Muscle of leg (tissue), 3 donors: ENCODE measurements at regions not wholly inside any gene's neighbourhood (a gene's known extent, or its start where the extent isn't known, plus 50 kb on each side); places are given as distances from the start of the nearest gene placed in this dataset.

ENCODE experiments used
- DNase-seq: peaks from one replicate; pipeline ENCODE4 v3.0.0; 2013
- H3K27ac ChIP-seq: one replicate; pipeline ENCODE4 v1.5.1; 2013; ENCODE audit warnings: mild to moderate bottlenecking, low read length, control low read depth
- H3K27me3 ChIP-seq: one replicate; pipeline ENCODE4 v1.6.1; 2013; ENCODE audit warnings: low read length; ENCODE audit not compliant: control insufficient read depth, insufficient read depth
- H3K36me3 ChIP-seq: one replicate; pipeline ENCODE4 v1.6.1; 2013; ENCODE audit warnings: low read length; ENCODE audit not compliant: control insufficient read depth, insufficient read depth
- H3K4me1 ChIP-seq: one replicate; pipeline ENCODE4 v1.6.1; 2013; ENCODE audit warnings: low read length; ENCODE audit not compliant: control insufficient read depth, insufficient read depth
- H3K4me3 ChIP-seq: one replicate; pipeline ENCODE4 v1.5.1; 2013; ENCODE audit warnings: low read length, control low read depth
- H3K9me3 ChIP-seq: replicated peaks from 2 replicates; pipeline ENCODE4 v1.6.1; 2013; ENCODE audit warnings: low read depth, low read length; ENCODE audit not compliant: control insufficient read depth
- WGBS: methylation state at CpG from one replicate; pipeline ENCODE4 v1.1.5; 2013; ENCODE audit warnings: missing lambda C conversion rate; ENCODE audit not compliant: insufficient coverage; 5-methylcytosine and 5-hydroxymethylcytosine counted together

DNA sequence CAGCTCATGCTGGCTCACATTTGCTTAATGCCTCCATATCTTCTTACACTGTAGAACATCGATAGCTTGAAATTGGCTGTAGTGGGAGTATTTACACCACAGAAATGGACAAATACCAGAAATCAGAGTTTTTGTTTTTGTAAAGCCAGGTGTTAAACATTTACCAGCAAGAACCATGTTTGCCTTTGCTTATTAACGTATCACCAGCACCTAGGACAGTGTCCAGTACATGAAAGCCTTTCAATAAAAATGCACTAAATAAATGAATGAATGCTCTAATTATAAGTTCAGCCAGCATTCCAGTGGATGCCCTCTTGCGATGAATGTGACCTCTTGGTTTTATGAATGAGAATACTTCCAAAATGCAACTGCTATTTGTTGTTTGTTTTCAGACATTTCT lies 140.4 kb upstream of the VLDLR start:
- no CpG with 5 or more reads among the region's 3 CpGs for WGBS
- H3K27me3 ChIP-seq, result no peaks in the 10 kb centered on the region
- no peak overlapping the region for H3K27ac ChIP-seq
- no peak for DNase-seq
- no peaks in the 10 kb centered on the region for H3K4me1 ChIP-seq
- H3K9me3 ChIP-seq, result no peaks in the 10 kb centered on the region
- no peaks in the 10 kb centered on the region for H3K36me3 ChIP-seq
- H3K4me3 ChIP-seq, result no peak overlapping the region

DNA sequence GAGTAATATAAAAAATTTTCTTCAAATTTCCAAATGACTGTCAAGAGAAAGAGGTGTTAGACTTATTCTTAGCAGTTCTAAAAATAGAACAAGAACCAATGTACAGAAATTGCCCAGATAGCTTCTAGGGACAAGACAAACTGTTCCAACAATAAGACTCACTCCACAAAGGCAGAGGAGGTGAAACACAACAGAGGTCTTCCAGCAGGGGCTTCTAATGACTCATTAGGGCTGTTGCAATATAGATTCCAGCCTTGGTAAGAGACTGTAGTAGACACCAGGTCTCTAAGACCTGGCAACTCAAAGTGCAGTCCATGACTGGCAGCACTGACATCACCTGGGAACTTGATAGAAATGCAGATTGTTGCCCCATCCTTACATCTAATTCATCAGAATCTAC lies 134.6 kb upstream of the VLDLR start:
- Histone ChIP-seq H3K9me3 (no peaks in the 10 kb centered on the region), H3K27ac (no peak overlapping the region), H3K4me3 (no peak overlapping the region), H3K4me1 (peaks cover 2% of the 10 kb centered on the region), H3K27me3 (no peaks in the 10 kb centered on the region), H3K36me3 (no peaks in the 10 kb centered on the region)
- no peak for DNase-seq

DNA sequence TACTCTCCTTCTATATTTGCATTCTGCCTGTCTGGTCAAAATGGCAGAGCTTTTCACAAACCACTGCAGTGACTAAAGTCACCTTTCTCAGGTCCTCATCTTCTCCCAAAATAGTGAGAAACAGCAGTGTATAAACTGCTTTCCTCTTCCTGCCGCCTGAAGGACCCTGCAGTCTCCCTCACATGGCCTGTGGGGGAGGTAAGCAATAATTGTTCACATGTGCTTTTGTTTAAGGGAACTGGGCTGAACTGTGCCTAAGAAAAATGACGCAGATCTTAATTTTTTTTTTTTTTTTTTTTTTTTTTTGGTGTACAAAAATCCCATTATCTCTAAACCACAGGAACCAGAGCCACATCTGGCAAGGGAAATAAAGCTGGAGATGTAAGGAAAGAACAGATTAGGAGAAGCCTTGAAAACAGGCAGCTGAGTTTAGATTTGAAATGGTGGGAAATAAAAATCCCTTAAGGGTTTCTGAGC lies 131.7 kb upstream of the VLDLR start:
- no CpG with 5 or more reads among the region's 2 CpGs for WGBS
- no peaks in the 10 kb centered on the region for H3K36me3 ChIP-seq
- peak overlapping the region; percentile 38 for H3K27ac ChIP-seq
- H3K4me1 ChIP-seq, result peaks cover 2% of the 10 kb centered on the region
- no peaks in the 10 kb centered on the region for H3K27me3 ChIP-seq
- no peak overlapping the region for H3K4me3 ChIP-seq
- DNase-seq, result peak; percentile 85
- H3K9me3 ChIP-seq, result no peaks in the 10 kb centered on the region

DNA sequence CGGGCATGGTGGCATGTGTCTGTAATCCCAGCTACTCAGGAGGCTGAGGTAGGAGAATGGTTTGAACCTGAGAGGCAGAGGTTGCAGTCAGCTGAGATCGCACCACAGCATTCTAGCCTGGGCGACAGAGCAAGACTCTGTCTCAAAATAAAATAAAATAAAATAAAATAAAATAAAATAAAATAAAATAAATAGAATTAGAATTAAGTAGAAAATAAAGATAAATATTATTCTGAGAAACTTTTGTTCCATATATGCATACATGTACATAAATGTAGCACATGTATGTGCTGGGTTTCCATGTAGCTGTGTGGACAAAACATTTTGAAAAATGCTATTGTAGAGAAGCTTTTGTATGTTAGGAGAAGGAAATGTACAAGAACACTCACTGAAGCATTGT lies 129.4 kb upstream of the VLDLR start:
- Histone ChIP-seq H3K27ac (no peak overlapping the region), H3K4me1 (peaks cover 2% of the 10 kb centered on the region), H3K36me3 (no peaks in the 10 kb centered on the region), H3K27me3 (no peaks in the 10 kb centered on the region), H3K4me3 (no peak overlapping the region), H3K9me3 (no peaks in the 10 kb centered on the region)
- no peak for DNase-seq
- WGBS, result no CpG with 5 or more reads among the region's 3 CpGs

DNA sequence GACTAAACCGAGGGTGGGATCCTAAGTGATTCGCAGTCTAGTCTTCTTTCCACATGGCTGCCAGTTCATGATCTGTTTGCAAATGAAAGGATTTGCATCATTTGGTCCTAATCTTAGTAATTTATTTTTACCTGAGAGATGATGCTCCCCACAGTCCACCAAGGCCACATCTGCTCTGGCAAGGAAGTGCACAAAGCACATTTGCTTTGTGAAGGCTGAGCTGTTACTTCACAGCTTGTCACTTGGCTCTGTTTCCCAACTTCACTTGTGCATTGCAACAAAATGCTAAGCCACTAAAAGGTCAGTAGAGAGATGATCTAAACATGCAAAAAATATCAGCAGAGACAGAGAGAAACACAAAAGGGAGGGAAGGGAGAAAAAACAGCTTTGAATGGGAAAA lies 128.5 kb upstream of the VLDLR start:
- Histone ChIP-seq H3K36me3 (no peaks in the 10 kb centered on the region), H3K9me3 (no peaks in the 10 kb centered on the region), H3K27me3 (no peaks in the 10 kb centered on the region), H3K4me1 (peaks cover 2% of the 10 kb centered on the region), H3K27ac (no peak overlapping the region), H3K4me3 (no peak overlapping the region)
- no CpG with 5 or more reads among the region's 2 CpGs for WGBS
- peak; percentile 93 for DNase-seq

DNA sequence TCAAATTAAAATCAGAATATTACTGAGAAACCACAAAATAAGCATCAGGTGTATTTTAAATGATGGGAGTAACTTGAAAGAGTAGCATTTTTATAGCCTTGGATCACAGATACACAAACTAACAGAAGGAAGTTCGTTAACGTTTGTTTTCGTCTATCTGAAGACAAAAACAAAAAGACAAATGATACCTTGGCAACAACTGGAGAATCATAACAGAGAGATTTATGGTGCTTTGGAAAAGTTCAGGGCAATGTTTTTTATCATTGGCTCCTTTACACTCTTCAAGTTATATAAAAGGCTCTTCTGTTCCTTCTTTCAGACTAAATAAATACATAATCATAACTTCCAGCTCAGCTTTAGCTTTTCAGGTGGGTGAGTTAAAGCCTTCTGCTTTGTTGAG lies 128.1 kb upstream of the VLDLR start:
- WGBS, result no CpG with 5 or more reads among the region's 3 CpGs
- no peaks in the 10 kb centered on the region for H3K27me3 ChIP-seq
- H3K27ac ChIP-seq, result peak overlapping the region; percentile 9
- H3K36me3 ChIP-seq, result no peaks in the 10 kb centered on the region
- peaks cover 2% of the 10 kb centered on the region for H3K4me1 ChIP-seq
- no peak overlapping the region for H3K4me3 ChIP-seq
- peak; percentile 53 for DNase-seq
- H3K9me3 ChIP-seq, result no peaks in the 10 kb centered on the region

DNA sequence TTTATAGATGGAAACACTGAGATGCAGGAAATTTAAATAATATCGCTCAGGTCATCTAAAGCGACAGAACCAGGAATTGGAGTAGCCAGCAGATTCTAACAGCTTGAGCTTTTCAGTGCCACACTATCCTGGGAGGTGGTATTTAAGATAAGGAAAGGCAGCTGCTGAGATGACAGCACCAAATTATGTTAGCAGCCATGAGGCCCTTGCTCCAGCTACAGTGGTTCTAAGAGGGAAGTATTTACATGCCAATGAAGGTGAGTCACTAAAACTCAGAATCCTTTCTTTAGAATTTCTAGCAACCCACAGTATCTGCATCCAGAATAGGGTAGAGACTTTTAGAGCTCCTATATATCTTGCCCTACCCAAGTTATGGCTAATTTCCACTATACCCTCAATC lies 127.0 kb upstream of the VLDLR start:
- no peaks in the 10 kb centered on the region for H3K27me3 ChIP-seq
- WGBS, result 94% methylated on average over 2 of the region's 2 CpGs
- H3K36me3 ChIP-seq, result no peaks in the 10 kb centered on the region
- peaks cover 2% of the 10 kb centered on the region for H3K4me1 ChIP-seq
- H3K27ac ChIP-seq, result no peak overlapping the region
- H3K4me3 ChIP-seq, result no peak overlapping the region
- no peaks in the 10 kb centered on the region for H3K9me3 ChIP-seq
- DNase-seq, result no peak

DNA sequence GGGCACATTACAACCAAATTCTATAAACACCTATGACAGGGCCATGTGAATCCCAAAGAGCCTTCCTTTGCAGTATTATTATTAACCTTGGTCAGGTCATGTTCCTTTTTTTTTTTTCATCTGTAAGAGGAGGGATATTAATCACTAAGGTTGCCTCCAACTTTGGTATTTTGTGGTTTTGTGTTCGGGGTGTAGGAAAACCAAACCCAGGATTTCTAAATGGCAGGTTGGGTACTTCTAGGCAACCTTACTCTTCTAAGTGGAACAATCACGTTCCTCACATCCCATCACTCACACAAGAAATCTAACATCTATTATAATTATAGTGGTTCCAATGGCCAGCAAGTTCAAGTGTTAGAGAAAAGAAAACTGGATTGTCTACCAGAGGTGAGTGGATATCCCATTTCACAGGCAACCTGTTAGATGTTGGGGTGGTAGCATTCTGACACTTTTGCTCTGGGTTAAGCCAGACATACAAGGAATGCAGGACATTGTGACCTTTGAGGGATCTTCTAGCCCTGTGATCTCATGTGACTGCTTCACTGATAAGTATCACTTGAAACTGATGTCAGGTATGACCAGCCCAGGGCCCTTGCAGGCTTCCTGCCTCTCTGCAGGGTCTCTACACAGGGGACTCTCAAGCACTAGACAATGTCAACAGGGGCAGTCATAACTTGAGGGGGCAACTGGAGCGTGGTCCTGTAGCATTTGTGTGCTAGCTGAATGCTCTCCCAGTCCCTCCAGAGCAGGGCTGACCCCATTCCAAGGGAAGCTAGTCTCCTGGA lies 126.2 kb upstream of the VLDLR start:
- no peaks in the 10 kb centered on the region for H3K27me3 ChIP-seq
- WGBS, result no CpG with 5 or more reads among the region's 3 CpGs
- H3K27ac ChIP-seq, result no peak overlapping the region
- DNase-seq, result no peak
- no peaks in the 10 kb centered on the region for H3K36me3 ChIP-seq
- H3K9me3 ChIP-seq, result no peaks in the 10 kb centered on the region
- no peaks in the 10 kb centered on the region for H3K4me1 ChIP-seq
- H3K4me3 ChIP-seq, result no peak overlapping the region

DNA sequence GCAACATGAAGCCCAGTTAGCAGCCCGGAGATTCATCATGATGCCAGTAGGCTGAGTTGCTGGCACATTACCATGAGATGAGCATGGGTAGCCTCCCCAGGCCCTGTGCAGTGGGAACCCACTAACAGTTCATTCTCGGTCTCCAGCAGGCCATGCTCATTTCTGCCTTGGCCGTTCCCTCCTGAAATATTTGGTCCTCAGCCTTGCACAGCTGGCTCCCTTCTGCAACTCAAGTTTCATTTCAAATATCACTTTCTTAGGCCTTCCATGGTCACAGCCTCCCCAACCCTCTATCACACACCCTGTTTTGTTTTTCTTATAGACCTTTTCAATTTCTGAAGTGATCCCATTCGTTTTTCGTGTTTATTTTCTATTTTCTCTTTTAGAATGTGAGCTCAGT lies 125.4 kb upstream of the VLDLR start:
- H3K27ac ChIP-seq, result no peak overlapping the region
- no peaks in the 10 kb centered on the region for H3K4me1 ChIP-seq
- no peak for DNase-seq
- H3K27me3 ChIP-seq, result no peaks in the 10 kb centered on the region
- no peaks in the 10 kb centered on the region for H3K9me3 ChIP-seq
- no peaks in the 10 kb centered on the region for H3K36me3 ChIP-seq
- no peak overlapping the region for H3K4me3 ChIP-seq
- 69% methylated on average over 4 of the region's 5 CpGs for WGBS

DNA sequence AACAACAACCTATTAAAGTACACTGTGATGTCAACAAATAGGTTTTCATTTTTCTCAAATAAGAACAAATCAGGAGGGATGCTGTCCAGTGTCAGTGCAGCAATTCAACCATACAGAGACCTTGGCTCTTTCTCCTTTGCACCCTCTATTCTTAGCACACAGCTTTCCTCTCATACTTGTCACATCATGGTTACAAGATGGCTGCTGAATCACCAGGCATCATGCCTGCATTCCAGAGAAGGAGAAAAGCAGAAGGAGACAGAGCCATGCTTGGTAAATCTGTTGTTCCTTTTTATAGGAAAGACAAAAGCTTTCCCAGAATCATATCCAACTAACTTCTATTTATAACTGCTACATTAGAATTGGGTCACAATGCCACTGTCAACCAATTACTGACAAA lies 124.7 kb upstream of the VLDLR start:
- Histone ChIP-seq H3K36me3 (no peaks in the 10 kb centered on the region), H3K4me1 (no peaks in the 10 kb centered on the region), H3K27ac (no peak overlapping the region), H3K27me3 (no peaks in the 10 kb centered on the region), H3K9me3 (no peaks in the 10 kb centered on the region), H3K4me3 (no peak overlapping the region)
- no peak for DNase-seq
